DMS79 treated with DMSO at 0.1 percent for 48 hours (cell line): ENCODE measurements at regions not wholly inside any gene's neighbourhood (a gene's known extent, or its start where the extent isn't known, plus 50 kb on each side); places are given as distances from the start of the nearest gene placed in this dataset.

Experiments
- DNase-seq: peaks from one replicate; lab custom pipeline; 2025; lab: John Stamatoyannopoulos, UW

GRCh38 chr4:132860976-132861375 lies 288.1 kb upstream of the PCDH10 start:
- DNase-seq = no peak

- DNase-seq = no peak
Measured at GRCh38 chr4:132863619-132864018, 285.5 kb upstream of the PCDH10 start.

- no peak for DNase-seq
Measured at GRCh38 chr4:132865458-132865857, 283.6 kb upstream of the PCDH10 start.

- no peak for DNase-seq
Measured at GRCh38 chr4:132865922-132866321, 283.2 kb upstream of the PCDH10 start.

- DNase-seq = no peak
Measured at GRCh38 chr4:132866616-132867015, 282.5 kb upstream of the PCDH10 start.

GRCh38 chr4:132893787-132894186 lies 255.3 kb upstream of the PCDH10 start:
- no peak for DNase-seq

- no peak for DNase-seq
Measured at GRCh38 chr4:132901224-132901623, 247.9 kb upstream of the PCDH10 start.

- DNase-seq = no peak
Measured at GRCh38 chr4:132910229-132910748, 238.8 kb upstream of the PCDH10 start.

GRCh38 chr4:132918096-132918495 lies 231.0 kb upstream of the PCDH10 start:
- DNase-seq = no peak

GRCh38 chr4:132923516-132923915 lies 225.6 kb upstream of the PCDH10 start:
- DNase-seq = no peak

- DNase-seq = no peak
Measured at GRCh38 chr4:132934911-132935310, 214.2 kb upstream of the PCDH10 start.

GRCh38 chr4:132955146-132955545 lies 193.9 kb upstream of the PCDH10 start:
- no peak for DNase-seq

- no peak for DNase-seq
Measured at GRCh38 chr4:132956962-132957361, 192.1 kb upstream of the PCDH10 start.

GRCh38 chr4:132958457-132959263 lies 190.4 kb upstream of the PCDH10 start:
- DNase-seq = no peak

GRCh38 chr4:132981611-132982010 lies 167.5 kb upstream of the PCDH10 start:
- no peak for DNase-seq

GRCh38 chr4:132982151-132982550 lies 166.9 kb upstream of the PCDH10 start:
- DNase-seq = no peak

GRCh38 chr4:132991111-132991510 lies 158.0 kb upstream of the PCDH10 start:
- no peak for DNase-seq

- no peak for DNase-seq
Measured at GRCh38 chr4:132992686-132993085, 156.4 kb upstream of the PCDH10 start.

- DNase-seq = no peak
Measured at GRCh38 chr4:132998585-132999230, 150.4 kb upstream of the PCDH10 start.

GRCh38 chr4:133000012-133000411 lies 149.1 kb upstream of the PCDH10 start:
- DNase-seq = no peak

- DNase-seq = no peak
Measured at GRCh38 chr4:133003169-133003568, 145.9 kb upstream of the PCDH10 start.

GRCh38 chr4:133014473-133015135 lies 134.5 kb upstream of the PCDH10 start:
- DNase-seq = no peak

GRCh38 chr4:133045288-133045687 lies 103.8 kb upstream of the PCDH10 start:
- no peak for DNase-seq
